ENCODE measurements at regions not wholly inside any gene's neighbourhood (a gene's known extent, or its start where the extent isn't known, plus 50 kb on each side); places are given as distances from the start of the nearest gene placed in this dataset.

- TF ChIP-seq, protein P1, sequence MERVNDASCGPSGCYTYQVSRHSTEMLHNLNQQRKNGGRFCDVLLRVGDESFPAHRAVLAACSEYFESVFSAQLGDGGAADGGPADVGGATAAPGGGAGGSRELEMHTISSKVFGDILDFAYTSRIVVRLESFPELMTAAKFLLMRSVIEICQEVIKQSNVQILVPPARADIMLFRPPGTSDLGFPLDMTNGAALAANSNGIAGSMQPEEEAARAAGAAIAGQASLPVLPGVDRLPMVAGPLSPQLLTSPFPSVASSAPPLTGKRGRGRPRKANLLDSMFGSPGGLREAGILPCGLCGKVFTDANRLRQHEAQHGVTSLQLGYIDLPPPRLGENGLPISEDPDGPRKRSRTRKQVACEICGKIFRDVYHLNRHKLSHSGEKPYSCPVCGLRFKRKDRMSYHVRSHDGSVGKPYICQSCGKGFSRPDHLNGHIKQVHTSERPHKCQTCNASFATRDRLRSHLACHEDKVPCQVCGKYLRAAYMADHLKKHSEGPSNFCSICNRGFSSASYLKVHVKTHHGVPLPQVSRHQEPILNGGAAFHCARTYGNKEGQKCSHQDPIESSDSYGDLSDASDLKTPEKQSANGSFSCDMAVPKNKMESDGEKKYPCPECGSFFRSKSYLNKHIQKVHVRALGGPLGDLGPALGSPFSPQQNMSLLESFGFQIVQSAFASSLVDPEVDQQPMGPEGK (CRISPR knock-in tag; IDR thresholded peaks at IDR 0.05; ENCODE audit: borderline replicate concordance): no peak
- no peak for TF ChIP-seq TCF4 (CRISPR knock-in tag; IDR thresholded peaks at IDR 0.05; ENCODE audit: borderline replicate concordance)
- ATAC-seq: no peak
These were observed 1741.8 kb upstream of the CDH9 start for GRCh38 chr5:28780083-28780692.

DNA sequence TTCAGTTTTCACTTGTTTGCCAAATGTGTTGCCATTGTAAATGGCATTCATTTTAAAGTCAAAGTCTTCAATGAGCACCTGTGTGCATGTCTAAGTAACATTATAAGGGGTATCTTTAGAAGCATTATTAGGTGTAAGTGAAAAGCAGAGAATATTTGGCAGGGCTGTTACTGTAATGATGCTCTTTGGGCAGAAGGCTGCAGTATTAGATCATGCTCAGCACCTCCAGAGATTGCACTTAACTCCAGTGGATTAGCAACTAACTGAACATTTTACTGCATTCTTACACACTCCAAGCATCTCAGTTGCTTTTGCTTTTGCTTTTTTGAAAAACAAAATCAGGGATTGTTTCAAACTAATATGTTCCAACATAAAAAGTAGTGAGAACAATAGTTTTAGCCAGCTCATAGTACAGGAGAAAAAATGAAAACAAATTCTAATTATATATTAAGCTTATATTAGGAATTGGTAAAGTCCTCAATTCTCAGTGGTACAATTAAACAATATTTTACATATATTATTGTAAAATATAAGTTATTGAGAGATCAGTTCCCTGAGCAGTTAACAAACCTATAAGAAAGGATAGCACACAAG lies 1740.9 kb upstream of the CDH9 start:
- no peak for TF ChIP-seq PPARA (CRISPR knock-in tag; IDR thresholded peaks at IDR 0.05; ENCODE audit: borderline replicate concordance)
- no peak for ATAC-seq

DNA sequence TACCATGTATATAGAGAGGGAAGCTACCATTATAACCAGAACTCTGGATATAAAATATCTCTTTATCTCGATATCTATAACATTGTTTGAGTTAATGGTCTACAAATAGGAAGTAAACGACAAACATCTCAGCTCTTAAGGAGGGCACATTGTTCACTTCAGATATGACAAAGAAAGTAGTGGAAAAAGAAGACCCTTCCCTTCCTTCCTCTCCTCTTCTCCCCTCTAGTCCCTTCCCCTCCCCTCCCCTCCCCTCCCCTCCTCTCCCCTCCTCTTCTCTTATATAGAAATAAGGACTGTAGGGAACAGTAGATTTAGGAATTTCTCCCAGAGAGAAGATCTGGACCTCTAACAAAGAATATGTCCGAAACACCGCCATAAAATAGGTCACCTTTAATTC lies 1731.9 kb upstream of the CDH9 start:
- no peak for TF ChIP-seq ARNTL (CRISPR knock-in tag; IDR thresholded peaks at IDR 0.05; ENCODE audit: borderline replicate concordance, low read depth)
- no peak for TF ChIP-seq RARB (CRISPR knock-in tag; IDR thresholded peaks at IDR 0.05)
- TF ChIP-seq ZNF70 (CRISPR knock-in tag; IDR thresholded peaks at IDR 0.05): no peak
- TF ChIP-seq ZNF565 (CRISPR knock-in tag; conservative IDR thresholded peaks at IDR 0.05; ENCODE audit: low read depth): no peak
- TF ChIP-seq, protein P2, sequence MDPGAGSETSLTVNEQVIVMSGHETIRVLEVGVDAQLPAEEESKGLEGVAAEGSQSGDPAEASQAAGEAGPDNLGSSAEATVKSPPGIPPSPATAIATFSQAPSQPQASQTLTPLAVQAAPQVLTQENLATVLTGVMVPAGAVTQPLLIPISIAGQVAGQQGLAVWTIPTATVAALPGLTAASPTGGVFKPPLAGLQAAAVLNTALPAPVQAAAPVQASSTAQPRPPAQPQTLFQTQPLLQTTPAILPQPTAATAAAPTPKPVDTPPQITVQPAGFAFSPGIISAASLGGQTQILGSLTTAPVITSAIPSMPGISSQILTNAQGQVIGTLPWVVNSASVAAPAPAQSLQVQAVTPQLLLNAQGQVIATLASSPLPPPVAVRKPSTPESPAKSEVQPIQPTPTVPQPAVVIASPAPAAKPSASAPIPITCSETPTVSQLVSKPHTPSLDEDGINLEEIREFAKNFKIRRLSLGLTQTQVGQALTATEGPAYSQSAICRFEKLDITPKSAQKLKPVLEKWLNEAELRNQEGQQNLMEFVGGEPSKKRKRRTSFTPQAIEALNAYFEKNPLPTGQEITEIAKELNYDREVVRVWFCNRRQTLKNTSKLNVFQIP (CRISPR knock-in tag; IDR thresholded peaks at IDR 0.05; ENCODE audit: borderline replicate concordance, low read depth): no peak
- TF ChIP-seq, protein P1 (CRISPR knock-in tag; IDR thresholded peaks at IDR 0.05; ENCODE audit: borderline replicate concordance): no peak
- no peak for TF ChIP-seq ISL1 (CRISPR knock-in tag; IDR thresholded peaks at IDR 0.05)
- no peak for ATAC-seq

- no peak for TF ChIP-seq ARNTL (CRISPR knock-in tag; IDR thresholded peaks at IDR 0.05; ENCODE audit: borderline replicate concordance, low read depth)
- TF ChIP-seq, protein P2 (CRISPR knock-in tag; IDR thresholded peaks at IDR 0.05; ENCODE audit: borderline replicate concordance, low read depth): no peak
These were observed 1728.3 kb upstream of the CDH9 start for GRCh38 chr5:28766565-28767158.

GRCh38 chr5:28751396-28751795 lies 1713.0 kb upstream of the CDH9 start:
- TF ChIP-seq, protein P3, sequence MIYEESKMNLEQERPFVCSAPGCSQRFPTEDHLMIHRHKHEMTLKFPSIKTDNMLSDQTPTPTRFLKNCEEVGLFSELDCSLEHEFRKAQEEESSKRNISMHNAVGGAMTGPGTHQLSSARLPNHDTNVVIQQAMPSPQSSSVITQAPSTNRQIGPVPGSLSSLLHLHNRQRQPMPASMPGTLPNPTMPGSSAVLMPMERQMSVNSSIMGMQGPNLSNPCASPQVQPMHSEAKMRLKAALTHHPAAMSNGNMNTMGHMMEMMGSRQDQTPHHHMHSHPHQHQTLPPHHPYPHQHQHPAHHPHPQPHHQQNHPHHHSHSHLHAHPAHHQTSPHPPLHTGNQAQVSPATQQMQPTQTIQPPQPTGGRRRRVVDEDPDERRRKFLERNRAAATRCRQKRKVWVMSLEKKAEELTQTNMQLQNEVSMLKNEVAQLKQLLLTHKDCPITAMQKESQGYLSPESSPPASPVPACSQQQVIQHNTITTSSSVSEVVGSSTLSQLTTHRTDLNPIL (CRISPR knock-in tag; IDR thresholded peaks at IDR 0.05; ENCODE audit: low read depth): no peak
- TF ChIP-seq, protein P2 (CRISPR knock-in tag; IDR thresholded peaks at IDR 0.05; ENCODE audit: borderline replicate concordance, low read depth): no peak
- TF ChIP-seq ESRRG (CRISPR knock-in tag; IDR thresholded peaks at IDR 0.05) (no peak), TOX (CRISPR knock-in tag; IDR thresholded peaks at IDR 0.05; ENCODE audit: borderline replicate concordance) (no peak), CSDC2 (CRISPR knock-in tag; IDR thresholded peaks at IDR 0.05) (no peak), ARNTL (CRISPR knock-in tag; IDR thresholded peaks at IDR 0.05; ENCODE audit: borderline replicate concordance, low read depth) (no peak), BACH2 (CRISPR knock-in tag; IDR thresholded peaks at IDR 0.05; ENCODE audit: borderline replicate concordance) (no peak), SNAI2 (CRISPR knock-in tag; IDR thresholded peaks at IDR 0.05) (no peak), ZFP30 (CRISPR knock-in tag; IDR thresholded peaks at IDR 0.05) (no peak), ZNF70 (CRISPR knock-in tag; IDR thresholded peaks at IDR 0.05) (no peak), OSR1 (CRISPR knock-in tag; IDR thresholded peaks at IDR 0.05) (no peak), GLIS3 (CRISPR knock-in tag; IDR thresholded peaks at IDR 0.05) (no peak), ZNF8 (CRISPR knock-in tag; IDR thresholded peaks at IDR 0.05) (no peak)
- TF ChIP-seq, protein P4, sequence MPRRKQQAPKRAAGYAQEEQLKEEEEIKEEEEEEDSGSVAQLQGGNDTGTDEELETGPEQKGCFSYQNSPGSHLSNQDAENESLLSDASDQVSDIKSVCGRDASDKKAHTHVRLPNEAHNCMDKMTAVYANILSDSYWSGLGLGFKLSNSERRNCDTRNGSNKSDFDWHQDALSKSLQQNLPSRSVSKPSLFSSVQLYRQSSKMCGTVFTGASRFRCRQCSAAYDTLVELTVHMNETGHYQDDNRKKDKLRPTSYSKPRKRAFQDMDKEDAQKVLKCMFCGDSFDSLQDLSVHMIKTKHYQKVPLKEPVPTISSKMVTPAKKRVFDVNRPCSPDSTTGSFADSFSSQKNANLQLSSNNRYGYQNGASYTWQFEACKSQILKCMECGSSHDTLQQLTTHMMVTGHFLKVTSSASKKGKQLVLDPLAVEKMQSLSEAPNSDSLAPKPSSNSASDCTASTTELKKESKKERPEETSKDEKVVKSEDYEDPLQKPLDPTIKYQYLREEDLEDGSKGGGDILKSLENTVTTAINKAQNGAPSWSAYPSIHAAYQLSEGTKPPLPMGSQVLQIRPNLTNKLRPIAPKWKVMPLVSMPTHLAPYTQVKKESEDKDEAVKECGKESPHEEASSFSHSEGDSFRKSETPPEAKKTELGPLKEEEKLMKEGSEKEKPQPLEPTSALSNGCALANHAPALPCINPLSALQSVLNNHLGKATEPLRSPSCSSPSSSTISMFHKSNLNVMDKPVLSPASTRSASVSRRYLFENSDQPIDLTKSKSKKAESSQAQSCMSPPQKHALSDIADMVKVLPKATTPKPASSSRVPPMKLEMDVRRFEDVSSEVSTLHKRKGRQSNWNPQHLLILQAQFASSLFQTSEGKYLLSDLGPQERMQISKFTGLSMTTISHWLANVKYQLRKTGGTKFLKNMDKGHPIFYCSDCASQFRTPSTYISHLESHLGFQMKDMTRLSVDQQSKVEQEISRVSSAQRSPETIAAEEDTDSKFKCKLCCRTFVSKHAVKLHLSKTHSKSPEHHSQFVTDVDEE (CRISPR knock-in tag; IDR thresholded peaks at IDR 0.05): no peak
- ATAC-seq: no peak

More at GRCh38 chr5:28766565-28767158, 1728.3 kb upstream of the CDH9 start:
- peak; percentile 28; the same call in 1 of the 3 replicates for ATAC-seq

All from SK-N-SH treated with all-trans-retinoic acid at 6 μM for 48 hours (cell line).